A549 (cell line): ENCODE measurements at regions not wholly inside any gene's neighbourhood (a gene's known extent, or its start where the extent isn't known, plus 50 kb on each side); places are given as distances from the start of the nearest gene placed in this dataset.

Experiments used
- ATAC-seq, 2 experiments: fragments of 200-7000 bp in 1 of 2; fragments of >200 bp in 1 of 2; cut with Nextera tagmentation in 1 of 2; cut with Tn5 transposase in 1 of 2; 3 replicates each; pipeline versions ENCODE4 v1.8.0 to v1.9.1; 2018 to 2020; ENCODE audit warnings: mild to moderate bottlenecking in 1 of 2, moderate library complexity in 1 of 2
- CTCF ChIA-PET: fragments of 300-600 bp; sonication (Branson Sonifier 250); formaldehyde crosslinking; extraction: SDS; loops from one replicate; lab custom pipeline; 2021; ENCODE audit warnings: antibody characterized with exemption, inconsistent platforms; lab: Yijun Ruan, JAX
- POLR2A ChIA-PET: fragments of 350-600 bp; formaldehyde crosslinking; extraction: SDS; loops from one replicate; lab custom pipeline; 2021; ENCODE audit warnings: antibody characterized with exemption, inconsistent platforms; lab: Yijun Ruan, JAX
- DNase-seq, 2 experiments: peaks; one replicate each; pipeline versions ENCODE4 v3.0.0 to v3.0.0-alpha.2; 2011 to 2016; ENCODE audit warnings: low read depth in 1 of 2, low spot score in 1 of 2
- FAIRE-seq: peaks from 2 replicates; lab custom pipeline; 2011; peaks lifted over from hg19 to GRCh38; lab: Jason Lieb, UNC
- H3K27ac ChIP-seq, 2 experiments: fragments of >200 bp; sonication (Bioruptor Twin); formaldehyde crosslinking; 3 replicates each; pipeline ENCODE4 v1.5.1; 2016 to 2017
- H3K4me1 ChIP-seq: fragments of >200 bp; sonication (Bioruptor Twin); formaldehyde crosslinking; 3 replicates; pipeline ENCODE4 v1.6.1; 2016
- H3K4me2 ChIP-seq: fragments of >200 bp; sonication (Bioruptor Twin); formaldehyde crosslinking; 3 replicates; pipeline ENCODE4 v1.6.1; 2016
- H3K4me3 ChIP-seq: fragments of >200 bp; sonication (Bioruptor Twin); formaldehyde crosslinking; 3 replicates; pipeline ENCODE4 v1.5.1; 2016
- H3K9me3 ChIP-seq: fragments of >200 bp; sonication (Bioruptor Twin); formaldehyde crosslinking; 3 replicates; pipeline ENCODE4 v1.6.1; 2016
- BHLHE40 ChIP-seq: IDR thresholded peaks from 2 replicates; pipeline ENCODE4 v1.6.1; 2012; ENCODE audit warnings: low read depth, low read length, inconsistent platforms
- CEBPB ChIP-seq, 2 experiments: fragments of >200 bp in 1 of 2; sonication (Bioruptor Twin) in 1 of 2; formaldehyde crosslinking in 1 of 2; IDR thresholded peaks; 2 replicates each; pipeline ENCODE4 v1.6.1; 2012 to 2016
- CHD2 ChIP-seq: fragments of 150-350 bp; IDR thresholded peaks from 2 replicates; pipeline ENCODE4 v1.6.1; 2014; ENCODE audit warnings: low read length; ENCODE audit not compliant: partially characterized antibody
- CTCF ChIP-seq: fragments of >200 bp; sonication (Bioruptor Twin); formaldehyde crosslinking; IDR thresholded peaks from 3 replicates; pipeline ENCODE4 v1.5.1; 2016
- EHF ChIP-seq: fragments of 250-450 bp; sonication (Bioruptor Pico); IDR thresholded peaks from 2 replicates; pipeline ENCODE4 v1.5.0; 2020; ENCODE audit warnings: mild to moderate bottlenecking
- FOSB ChIP-seq: fragments of 250-450 bp; sonication (Bioruptor Pico); IDR thresholded peaks from 2 replicates; pipeline ENCODE4 v1.5.0; 2020; ENCODE audit warnings: mild to moderate bottlenecking, moderate library complexity
- HES2 ChIP-seq: fragments of >200 bp; sonication (Bioruptor Twin); formaldehyde crosslinking; IDR thresholded peaks from 2 replicates; pipeline ENCODE4 v1.6.1; 2016
- HEYL ChIP-seq: fragments of 250-450 bp; sonication (Bioruptor Pico); IDR thresholded peaks from 2 replicates; pipeline ENCODE4 v1.8.0; 2021; ENCODE audit warnings: mild to moderate bottlenecking, moderate library complexity
- HOXB13 ChIP-seq: fragments of 250-450 bp; sonication (Bioruptor Pico); IDR thresholded peaks from 2 replicates; pipeline ENCODE4 v1.5.0; 2020; ENCODE audit warnings: low read depth, mild to moderate bottlenecking, moderate library complexity
- JUNB ChIP-seq: fragments of >200 bp; sonication (Bioruptor Twin); formaldehyde crosslinking; IDR thresholded peaks from 2 replicates; pipeline ENCODE4 v1.6.1; 2016
- KDM5A ChIP-seq: fragments of 200-600 bp; sonication (generic); IDR thresholded peaks from 2 replicates; pipeline ENCODE4 v1.6.1; 2016; ENCODE audit warnings: antibody characterized with exemption, mild to moderate bottlenecking
- MAZ ChIP-seq: fragments of 150-350 bp; IDR thresholded peaks from 2 replicates; pipeline ENCODE4 v1.6.1; 2014; ENCODE audit warnings: antibody characterized with exemption, low read depth, low read length, borderline replicate concordance
- NFE2L2 ChIP-seq: fragments of 150-350 bp; conservative IDR thresholded peaks from 2 replicates; pipeline ENCODE4 v1.6.1; 2014; ENCODE audit warnings: low read length
- PHF8 ChIP-seq: fragments of 200-600 bp; sonication (generic); IDR thresholded peaks from 2 replicates; pipeline ENCODE4 v1.6.1; 2016; ENCODE audit warnings: low read depth, mild to moderate bottlenecking, antibody characterized with exemption, moderate library complexity, borderline replicate concordance
- POLR2A ChIP-seq: IDR thresholded peaks from 2 replicates; pipeline ENCODE4 v1.6.1; 2012; ENCODE audit warnings: mild to moderate bottlenecking, low read length
- RAD21 ChIP-seq, 2 experiments: fragments of >200 bp in 1 of 2; sonication (Bioruptor Twin) in 1 of 2; formaldehyde crosslinking in 1 of 2; IDR thresholded peaks in 1 of 2; conservative IDR thresholded peaks in 1 of 2; 2 replicates in 1 of 2; 3 replicates in 1 of 2; pipeline ENCODE4 v1.6.1; 2012 to 2018; ENCODE audit warnings: inconsistent platforms in 1 of 2
- RNF2 ChIP-seq: fragments of 200-600 bp; sonication (generic); IDR thresholded peaks from 2 replicates; pipeline ENCODE4 v1.6.1; 2016; ENCODE audit warnings: low read depth, mild to moderate bottlenecking, antibody characterized with exemption, moderate library complexity, borderline replicate concordance
- SREBF2 ChIP-seq: fragments of 450-650 bp; IDR thresholded peaks from 2 replicates; pipeline ENCODE4 v1.6.1; 2014; ENCODE audit warnings: mild to moderate bottlenecking, moderate library complexity
- TFCP2L1 ChIP-seq: fragments of 250-450 bp; sonication (Bioruptor Pico); IDR thresholded peaks from 2 replicates; pipeline ENCODE4 v1.5.0; 2021; ENCODE audit warnings: mild to moderate bottlenecking
- TP53 ChIP-seq: fragments of 250-450 bp; sonication (Bioruptor Pico); IDR thresholded peaks from 2 replicates; pipeline ENCODE4 v1.5.0; 2021; ENCODE audit warnings: mild to moderate bottlenecking, moderate library complexity
- USF2 ChIP-seq: fragments of 450-650 bp; IDR thresholded peaks from 2 replicates; pipeline ENCODE4 v1.6.1; 2014; ENCODE audit warnings: antibody characterized with exemption
- ZFP36 ChIP-seq: fragments of 450-650 bp; IDR thresholded peaks from 2 replicates; pipeline ENCODE4 v1.6.1; 2014; ENCODE audit warnings: borderline replicate concordance; ENCODE audit not compliant: partially characterized antibody
- ZSCAN20 ChIP-seq: fragments of 250-450 bp; sonication (Bioruptor Pico); IDR thresholded peaks from 2 replicates; pipeline ENCODE4 v1.8.0; 2022; ENCODE audit warnings: mild to moderate bottlenecking, moderate library complexity
- WGBS: methylation state at CpG from one replicate; pipeline ENCODE4 v1.1.6; 2017; ENCODE audit errors: missing lambda C conversion rate; 5-methylcytosine and 5-hydroxymethylcytosine counted together

- FAIRE-seq: no peak
- no peak for ATAC-seq
- Histone ChIP-seq H3K27ac (no peak overlapping the region), H3K4me3 (no peak overlapping the region), H3K4me2 (no peak overlapping the region), H3K9me3 (no peaks in the 10 kb centered on the region), H3K4me1 (no peaks in the 10 kb centered on the region)
- 17% methylated on average over 3 of the region's 3 CpGs for WGBS
- TF ChIP-seq MAZ (no peak), RNF2 (no peak), CEBPB (IDR thresholded peaks at IDR 0.05) (no peak), BHLHE40 (no peak), NFE2L2 (no peak), RAD21 (conservative IDR thresholded peaks at IDR 0.05 in 1 of 2, IDR thresholded peaks at IDR 0.05 in 1 of 2) (no peak), HES2 (no peak), KDM5A (no peak), TFCP2L1 (CRISPR knock-in tag) (no peak), EHF (no peak), ZFP36 (no peak), SREBF2 (no peak), JUNB (no peak), ZSCAN20 (CRISPR knock-in tag) (no peak), HOXB13 (no peak)
- no peak for DNase-seq
- POLR2A ChIA-PET: no interaction called here
- CTCF ChIA-PET: no interaction called here
These were observed 532.9 kb upstream of the CRIM1 start for GRCh38 chr2:35822716-35823115.

GRCh38 chr2:35821675-35822074 lies 533.9 kb upstream of the CRIM1 start:
- TF ChIP-seq USF2: no peak
- no peak for TF ChIP-seq CTCF

GRCh38 chr2:35820391-35820790 lies 535.2 kb upstream of the CRIM1 start:
- ATAC-seq: no peak

More at GRCh38 chr2:35821675-35822074, 533.9 kb upstream of the CRIM1 start:
- H3K4me3 ChIP-seq: no peak overlapping the region
- DNase-seq (no peak), FAIRE-seq (no peak), ATAC-seq (no peak)
- POLR2A ChIA-PET: no interaction called here
- no peaks in the 10 kb centered on the region for H3K4me1 ChIP-seq
- no peak overlapping the region for H3K4me2 ChIP-seq
- no peaks in the 10 kb centered on the region for H3K9me3 ChIP-seq
- CTCF ChIA-PET: interaction anchor here (0.8 kb wide), 1 partner anchor 444 kb away, joined by 3 read pairs; no protein-coding TSS in a partner anchor
- WGBS: 7% methylated on average over 2 of the region's 2 CpGs
- no peak overlapping the region for H3K27ac ChIP-seq

More at GRCh38 chr2:35820391-35820790, 535.2 kb upstream of the CRIM1 start:
- H3K9me3 ChIP-seq: no peaks in the 10 kb centered on the region
- H3K4me1 ChIP-seq: no peaks in the 10 kb centered on the region
- CTCF ChIA-PET: no interaction called here
- no peak overlapping the region for H3K4me3 ChIP-seq
- TF ChIP-seq POLR2A (no peak), HOXB13 (no peak), TP53 (CRISPR knock-in tag) (no peak), CHD2 (no peak), FOSB (no peak), HEYL (CRISPR knock-in tag) (no peak), SREBF2 (no peak), PHF8 (no peak), BHLHE40 (no peak)
- FAIRE-seq: peak; percentile 73
- POLR2A ChIA-PET: no interaction called here
- WGBS: 45% methylated on average over 2 of the region's 2 CpGs
- DNase-seq: no peak
- H3K4me2 ChIP-seq: no peak overlapping the region
- H3K27ac ChIP-seq: no peak overlapping the region
